ENCODE measurements at regions not wholly inside any gene's neighbourhood (a gene's known extent, or its start where the extent isn't known, plus 50 kb on each side); places are given as distances from the start of the nearest gene placed in this dataset.

- no peak for DNase-seq
These were observed 1188.2 kb upstream of the TMEM132C start for GRCh38 chr12:127078577-127079350.

GRCh38 chr12:127079636-127080035 lies 1187.3 kb upstream of the TMEM132C start:
- no peak for DNase-seq

GRCh38 chr12:127081058-127081457 lies 1185.9 kb upstream of the TMEM132C start:
- no peak for DNase-seq

GRCh38 chr12:127083008-127083949 lies 1183.7 kb upstream of the TMEM132C start:
- DNase-seq, result peak; percentile 88

GRCh38 chr12:127101076-127101475 lies 1165.9 kb upstream of the TMEM132C start:
- DNase-seq, result no peak

GRCh38 chr12:127106041-127106440 lies 1160.9 kb upstream of the TMEM132C start:
- no peak for DNase-seq

GRCh38 chr12:127106697-127107096 lies 1160.3 kb upstream of the TMEM132C start:
- no peak for DNase-seq

GRCh38 chr12:127107744-127108143 lies 1159.2 kb upstream of the TMEM132C start:
- DNase-seq, result no peak

- DNase-seq, result peak; percentile 35
These were observed 1158.4 kb upstream of the TMEM132C start for GRCh38 chr12:127108360-127109215.

GRCh38 chr12:127113945-127114344 lies 1153.0 kb upstream of the TMEM132C start:
- no peak for DNase-seq

GRCh38 chr12:127115468-127116035 lies 1151.4 kb upstream of the TMEM132C start:
- no peak for DNase-seq

GRCh38 chr12:127118251-127118650 lies 1148.7 kb upstream of the TMEM132C start:
- DNase-seq, result no peak

GRCh38 chr12:127119600-127120140 lies 1147.3 kb upstream of the TMEM132C start:
- no peak for DNase-seq

GRCh38 chr12:127120851-127121250 lies 1146.1 kb upstream of the TMEM132C start:
- DNase-seq, result no peak

- DNase-seq, result no peak
These were observed 1145.4 kb upstream of the TMEM132C start for GRCh38 chr12:127121494-127122084.

- no peak for DNase-seq
These were observed 1141.2 kb upstream of the TMEM132C start for GRCh38 chr12:127125607-127126259.

GRCh38 chr12:127126260-127126628 lies 1140.7 kb upstream of the TMEM132C start:
- DNase-seq, result no peak

GRCh38 chr12:127127897-127128296 lies 1139.1 kb upstream of the TMEM132C start:
- no peak for DNase-seq

GRCh38 chr12:127130506-127131124 lies 1136.4 kb upstream of the TMEM132C start:
- DNase-seq, result no peak

- no peak for DNase-seq
These were observed 1133.2 kb upstream of the TMEM132C start for GRCh38 chr12:127133675-127134335.

Measured in NCI-H1092 treated with DMSO at 0.1 percent for 48 hours (cell line).